GM23248 (cell line): ENCODE measurements at regions not wholly inside any gene's neighbourhood (a gene's known extent, or its start where the extent isn't known, plus 50 kb on each side); places are given as distances from the start of the nearest gene placed in this dataset.

Experiments used
- DNase-seq: peaks from one replicate; pipeline ENCODE4 v3.0.0-alpha.2; 2015
- H2AFZ ChIP-seq: fragments of 200-600 bp; sonication (generic); 2 replicates; pipeline ENCODE4 v1.6.1; 2016; ENCODE audit warnings: antibody characterized with exemption
- H3F3A ChIP-seq: fragments of 200-600 bp; sonication (generic); 2 replicates; pipeline ENCODE4 v1.6.1; 2016; ENCODE audit warnings: mild to moderate bottlenecking, antibody characterized with exemption, mixed run types; ENCODE audit not compliant: insufficient read depth
- H3K27ac ChIP-seq: fragments of 200-600 bp; sonication (generic); 2 replicates; pipeline ENCODE4 v1.5.1; 2016; ENCODE audit warnings: mild to moderate bottlenecking
- H3K27me3 ChIP-seq: fragments of 200-600 bp; sonication (generic); replicated peaks from 2 replicates; pipeline ENCODE4 v1.6.1; 2016; ENCODE audit warnings: mild to moderate bottlenecking; ENCODE audit not compliant: insufficient read depth
- H3K36me3 ChIP-seq: fragments of 200-600 bp; sonication (generic); 2 replicates; pipeline ENCODE4 v1.6.1; 2016; ENCODE audit warnings: low read depth, mild to moderate bottlenecking
- H3K4me1 ChIP-seq: fragments of 200-600 bp; sonication (generic); 2 replicates; pipeline ENCODE4 v1.6.1; 2016; ENCODE audit warnings: mild to moderate bottlenecking; ENCODE audit not compliant: insufficient read depth
- H3K4me2 ChIP-seq: fragments of 200-600 bp; sonication (generic); one replicate; pipeline ENCODE4 v1.6.1; 2016; ENCODE audit warnings: mild to moderate bottlenecking; ENCODE audit not compliant: unreplicated experiment
- H3K4me3 ChIP-seq: fragments of 200-600 bp; sonication (generic); 2 replicates; pipeline ENCODE4 v1.5.1; 2016; ENCODE audit warnings: mild to moderate bottlenecking
- H3K79me2 ChIP-seq: fragments of 200-600 bp; sonication (generic); 2 replicates; pipeline ENCODE4 v1.6.1; 2016; ENCODE audit warnings: mild to moderate bottlenecking; ENCODE audit not compliant: insufficient read depth
- H3K9ac ChIP-seq: fragments of 200-600 bp; sonication (generic); 2 replicates; pipeline ENCODE4 v1.6.1; 2016; ENCODE audit warnings: mild to moderate bottlenecking
- H3K9me2 ChIP-seq: fragments of 200-600 bp; sonication (generic); 2 replicates; pipeline ENCODE4 v1.6.1; 2016; ENCODE audit warnings: mixed run types, mild to moderate bottlenecking, moderate library complexity; ENCODE audit not compliant: insufficient read depth
- H3K9me3 ChIP-seq: fragments of 200-600 bp; sonication (generic); one replicate; pipeline ENCODE4 v1.6.1; 2017; ENCODE audit warnings: low read depth
- H4K20me1 ChIP-seq: fragments of 200-600 bp; sonication (generic); 2 replicates; pipeline ENCODE4 v1.6.0; 2016; ENCODE audit not compliant: insufficient read depth
- EZH2 ChIP-seq: fragments of 200-600 bp; sonication (generic); IDR thresholded peaks from 2 replicates; pipeline ENCODE4 v1.6.1; 2018; ENCODE audit warnings: antibody characterized with exemption, mild to moderate bottlenecking; ENCODE audit not compliant: insufficient read depth, poor library complexity, severe bottlenecking
- EZH2phosphoT487 ChIP-seq: fragments of 200-600 bp; sonication (generic); IDR thresholded peaks from 2 replicates; pipeline ENCODE4 v1.6.1; 2018; ENCODE audit warnings: antibody characterized with exemption, moderate library complexity, mild to moderate bottlenecking, low read depth; ENCODE audit not compliant: insufficient read depth
- WGBS, 2 experiments: methylation state at CpG; one replicate each; pipeline ENCODE4 v1.1.6; 2015 to 2017; ENCODE audit warnings: low lambda C conversion rate in 2 of 2, low coverage in 1 of 2; ENCODE audit errors: missing lambda C conversion rate in 2 of 2; 5-methylcytosine and 5-hydroxymethylcytosine counted together
- in situ Hi-C: fragments of 300-500 bp; cut with MboI; formaldehyde crosslinking; loops from 2 replicates; pipeline ENCODE4 v1.15.0; 2020

DNA sequence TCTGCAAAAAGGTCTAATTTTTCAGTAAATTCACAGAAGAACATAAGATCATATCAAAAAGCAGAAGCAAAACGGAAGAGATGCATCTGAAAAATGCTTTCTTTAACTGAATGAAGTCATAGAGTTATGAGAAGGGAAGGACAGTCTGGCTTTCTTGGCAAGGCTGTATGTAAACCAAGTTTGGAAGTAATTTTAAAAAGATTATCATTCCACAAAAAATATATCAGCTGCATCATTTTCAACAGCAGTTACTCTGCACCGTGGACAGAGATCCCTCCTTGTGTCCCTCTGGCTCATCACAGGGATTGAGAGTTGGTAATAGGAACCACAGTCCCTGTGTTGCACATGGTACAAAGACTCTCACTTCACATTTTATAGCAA, 258.5 kb downstream of the HIVEP2 start:
- DNase-seq: peak; percentile 24
- Histone ChIP-seq H3K4me2 (no peak overlapping the region), H3K4me1 (peaks cover 20% of the 10 kb centered on the region), H3K27me3 (no peaks in the 10 kb centered on the region), H3K79me2 (no peaks in the 10 kb centered on the region), H3K9me3 (no peaks in the 10 kb centered on the region), H3K4me3 (no peak overlapping the region), H3K9ac (no peak overlapping the region), H3K27ac (no peak overlapping the region), H4K20me1 (no peaks in the 10 kb centered on the region), H3K36me3 (no peaks in the 10 kb centered on the region), H3F3A (0 out of 2 replicates have a peak, but pooled peaks cover 8% of the 10 kb centered on the region), H3K9me2 (no peaks in the 10 kb centered on the region), H2AFZ (no peak overlapping the region)
- 14 to 15% methylated on average over 2 of the region's 2 CpGs for WGBS, 2 experiments
- TF ChIP-seq EZH2 (no peak), EZH2phosphoT487 (no peak)
- in situ Hi-C loops: loop anchor here (10.0 kb wide), 2 partner anchors 212 to 728 kb away; no protein-coding TSS in a partner anchor

DNA sequence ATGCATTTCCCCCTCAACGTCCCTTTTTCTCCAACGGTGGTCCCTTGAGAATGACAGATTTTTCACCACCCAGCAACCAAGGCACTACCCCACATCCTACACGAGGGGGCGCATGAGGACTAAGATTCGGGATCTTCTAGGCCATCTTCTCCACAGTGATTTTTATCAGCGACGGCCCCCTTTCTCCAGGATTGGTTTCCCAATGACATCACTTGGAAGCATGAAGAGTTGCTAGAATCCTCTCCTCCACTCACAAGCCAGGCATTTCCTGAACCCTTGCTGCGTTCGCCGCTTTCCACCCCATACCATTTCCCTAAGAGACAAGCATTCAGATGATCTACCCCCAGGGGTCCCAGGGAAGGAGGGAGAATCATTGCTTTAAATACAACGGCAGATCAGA, 252.0 kb downstream of the HIVEP2 start:
- no peaks in the 10 kb centered on the region for H3K36me3 ChIP-seq
- TF ChIP-seq EZH2 (no peak), EZH2phosphoT487 (no peak)
- no peaks in the 10 kb centered on the region for H4K20me1 ChIP-seq
- peak; percentile 97 for DNase-seq
- H3K9me3 ChIP-seq: no peaks in the 10 kb centered on the region
- H3K79me2 ChIP-seq: no peaks in the 10 kb centered on the region
- H3K27ac ChIP-seq: peak overlapping the region; percentile 96
- peaks cover 32% of the 10 kb centered on the region for H3K4me1 ChIP-seq
- H2AFZ ChIP-seq: peak overlapping the region; percentile 53; the same call in 1 of the 2 replicates
- in situ Hi-C loops: loop anchor here (10.0 kb wide), 1 partner anchor 252 kb away; the partner anchor contains the start of gene HIVEP2
- H3K9ac ChIP-seq: peak overlapping the region; percentile 81
- no peaks in the 10 kb centered on the region for H3K27me3 ChIP-seq
- peaks cover 19% of the 10 kb centered on the region for H3F3A ChIP-seq
- H3K9me2 ChIP-seq: no peaks in the 10 kb centered on the region
- peak overlapping the region; percentile 96 for H3K4me2 ChIP-seq
- WGBS, 2 experiments: 1 to 3% methylated on average over 11 of the region's 11 CpGs
- H3K4me3 ChIP-seq: peak overlapping the region; percentile 63

DNA sequence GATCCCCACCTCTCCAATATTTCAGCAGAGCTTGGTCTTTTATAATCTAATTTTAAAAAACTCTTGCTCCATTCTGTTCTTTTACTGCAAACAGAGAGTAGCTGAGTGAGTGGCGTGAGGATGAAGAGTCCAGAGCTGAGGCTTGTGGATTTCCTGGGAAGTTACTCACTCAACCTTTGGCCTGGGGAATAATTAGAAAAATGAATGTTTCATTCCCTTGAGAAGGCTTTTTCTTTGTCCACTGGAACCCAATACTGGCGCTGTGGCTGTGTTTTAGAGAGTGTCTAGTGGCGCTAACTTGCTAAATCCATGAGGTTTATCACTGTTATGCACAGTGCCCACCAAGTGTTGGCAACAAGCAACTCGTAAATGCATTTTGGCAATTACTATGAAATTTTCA, 251.5 kb downstream of the HIVEP2 start:
- no peaks in the 10 kb centered on the region for H4K20me1 ChIP-seq
- H3F3A ChIP-seq: peaks cover 19% of the 10 kb centered on the region
- H3K9me3 ChIP-seq: no peaks in the 10 kb centered on the region
- H3K79me2 ChIP-seq: no peaks in the 10 kb centered on the region
- H3K9ac ChIP-seq: peak overlapping the region; percentile 81
- H3K4me3 ChIP-seq: peak overlapping the region; percentile 63
- 22 to 25% methylated on average over 4 of the region's 4 CpGs for WGBS, 2 experiments
- H3K4me2 ChIP-seq: peak overlapping the region; percentile 96
- peak; percentile 87 for DNase-seq
- H3K27ac ChIP-seq: peak overlapping the region; percentile 96
- H3K36me3 ChIP-seq: no peaks in the 10 kb centered on the region
- H3K27me3 ChIP-seq: no peaks in the 10 kb centered on the region
- H3K9me2 ChIP-seq: no peaks in the 10 kb centered on the region
- H2AFZ ChIP-seq: peak overlapping the region; percentile 53; the same call in 1 of the 2 replicates
- TF ChIP-seq EZH2phosphoT487: no peak
- no peak for TF ChIP-seq EZH2
- in situ Hi-C loops: loop anchor here (10.0 kb wide), 1 partner anchor 251 kb away; the partner anchor contains the start of gene HIVEP2
- H3K4me1 ChIP-seq: peaks cover 32% of the 10 kb centered on the region

DNA sequence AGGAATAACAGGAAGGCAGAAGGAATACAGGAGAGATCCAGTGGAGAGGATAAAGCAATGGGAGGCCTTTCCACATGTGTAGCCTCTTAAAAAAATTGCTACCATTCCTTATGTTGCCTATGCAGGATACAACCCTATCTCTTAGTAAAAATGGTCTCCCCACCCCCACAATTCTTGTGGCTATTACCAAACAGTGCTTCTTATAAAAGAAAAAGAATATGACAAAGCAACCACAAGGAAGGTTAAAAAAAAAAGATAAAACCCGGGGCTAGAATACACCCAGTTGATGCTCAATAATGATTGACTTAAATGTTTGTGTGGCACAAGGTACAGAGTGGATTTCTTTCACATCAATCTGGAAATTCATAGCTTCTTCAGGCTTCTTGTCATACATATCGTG, 250.9 kb downstream of the HIVEP2 start:
- Histone ChIP-seq H3K9me3 (no peaks in the 10 kb centered on the region), H3K9me2 (no peaks in the 10 kb centered on the region), H3K79me2 (no peaks in the 10 kb centered on the region), H3K4me3 (no peak overlapping the region; the same call in 1 of the 2 replicates), H2AFZ (peak overlapping the region; percentile 53; the same call in 1 of the 2 replicates), H3K27ac (peak overlapping the region; percentile 96), H3K27me3 (no peaks in the 10 kb centered on the region), H3K36me3 (no peaks in the 10 kb centered on the region), H3K4me1 (peaks cover 32% of the 10 kb centered on the region), H4K20me1 (no peaks in the 10 kb centered on the region), H3K4me2 (peak overlapping the region; percentile 96), H3K9ac (peak overlapping the region; percentile 81), H3F3A (peaks cover 19% of the 10 kb centered on the region)
- peak; percentile 61 for DNase-seq
- in situ Hi-C loops: loop anchor here (10.0 kb wide), 1 partner anchor 251 kb away; the partner anchor contains the start of gene HIVEP2
- 61 to 63% methylated on average over 2 of the region's 2 CpGs for WGBS, 2 experiments
- no peak for TF ChIP-seq EZH2phosphoT487
- no peak for TF ChIP-seq EZH2
